ENCODE measurements at regions not wholly inside any gene's neighbourhood (a gene's known extent, or its start where the extent isn't known, plus 50 kb on each side); places are given as distances from the start of the nearest gene placed in this dataset.

DNA sequence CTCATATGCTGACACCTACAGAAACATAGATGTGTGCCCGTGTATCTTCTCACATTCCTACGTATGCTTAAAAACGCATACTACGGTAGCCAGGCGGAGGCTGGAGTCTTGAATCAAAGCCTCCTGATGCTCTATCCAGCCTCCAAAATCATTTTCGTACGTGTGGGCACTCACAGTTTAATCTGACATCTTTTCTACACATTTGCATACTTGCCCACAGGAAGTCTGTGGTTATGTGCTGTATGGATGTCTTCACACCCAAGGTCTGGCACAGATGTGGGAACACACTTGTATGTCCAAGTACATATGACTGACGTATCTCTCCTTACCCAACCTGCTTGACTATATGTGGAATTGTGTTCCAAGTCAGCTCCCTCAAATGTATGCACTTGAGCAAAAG, 561.8 kb upstream of the CADM1 start:
- TF ChIP-seq, protein P1, sequence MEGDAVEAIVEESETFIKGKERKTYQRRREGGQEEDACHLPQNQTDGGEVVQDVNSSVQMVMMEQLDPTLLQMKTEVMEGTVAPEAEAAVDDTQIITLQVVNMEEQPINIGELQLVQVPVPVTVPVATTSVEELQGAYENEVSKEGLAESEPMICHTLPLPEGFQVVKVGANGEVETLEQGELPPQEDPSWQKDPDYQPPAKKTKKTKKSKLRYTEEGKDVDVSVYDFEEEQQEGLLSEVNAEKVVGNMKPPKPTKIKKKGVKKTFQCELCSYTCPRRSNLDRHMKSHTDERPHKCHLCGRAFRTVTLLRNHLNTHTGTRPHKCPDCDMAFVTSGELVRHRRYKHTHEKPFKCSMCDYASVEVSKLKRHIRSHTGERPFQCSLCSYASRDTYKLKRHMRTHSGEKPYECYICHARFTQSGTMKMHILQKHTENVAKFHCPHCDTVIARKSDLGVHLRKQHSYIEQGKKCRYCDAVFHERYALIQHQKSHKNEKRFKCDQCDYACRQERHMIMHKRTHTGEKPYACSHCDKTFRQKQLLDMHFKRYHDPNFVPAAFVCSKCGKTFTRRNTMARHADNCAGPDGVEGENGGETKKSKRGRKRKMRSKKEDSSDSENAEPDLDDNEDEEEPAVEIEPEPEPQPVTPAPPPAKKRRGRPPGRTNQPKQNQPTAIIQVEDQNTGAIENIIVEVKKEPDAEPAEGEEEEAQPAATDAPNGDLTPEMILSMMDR (IDR thresholded peaks at IDR 0.05): no peak
- TF ChIP-seq POLR2A (IDR thresholded peaks at IDR 0.05): no peak
